ENCODE measurements at regions not wholly inside any gene's neighbourhood (a gene's known extent, or its start where the extent isn't known, plus 50 kb on each side); places are given as distances from the start of the nearest gene placed in this dataset.

DNA sequence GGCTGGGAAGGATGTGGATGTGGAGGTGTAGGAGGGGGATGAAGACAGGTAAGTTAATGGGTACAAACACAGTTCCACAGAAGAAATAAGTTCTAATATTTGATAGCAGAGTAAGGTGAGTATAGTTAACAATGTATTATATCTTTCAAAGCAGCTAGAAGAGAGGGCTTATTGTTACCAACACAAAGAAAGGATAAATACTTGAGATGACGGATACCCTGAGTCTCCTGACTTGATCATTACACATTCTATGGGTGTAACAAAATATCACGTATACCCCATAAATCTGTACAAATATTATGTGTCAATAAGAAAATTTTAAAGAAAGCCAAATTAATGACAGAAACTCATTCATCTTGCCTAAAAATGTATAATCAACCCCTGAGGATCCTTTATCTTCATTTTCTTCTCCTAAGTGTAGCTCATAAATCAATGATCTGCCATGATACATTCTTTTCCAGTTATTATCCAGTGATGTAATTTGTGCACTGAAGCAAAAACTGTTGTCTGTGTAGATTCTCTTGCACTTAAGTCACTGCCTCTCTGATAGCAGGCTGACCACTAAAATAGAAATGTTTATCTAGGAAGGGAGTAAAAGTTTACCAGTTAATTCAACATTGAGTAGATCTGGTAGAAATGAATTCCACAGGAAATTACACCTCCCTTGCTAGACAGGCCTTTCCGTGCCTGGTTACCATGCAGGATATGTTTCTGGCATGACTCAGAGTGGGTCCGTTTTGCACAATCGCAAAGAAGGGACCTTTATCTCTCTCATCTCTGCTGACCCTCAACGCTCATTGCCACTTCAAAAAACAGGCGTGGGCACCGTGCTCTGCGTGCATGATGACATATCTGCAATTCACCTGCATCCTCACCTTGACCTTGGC is 249.7 kb upstream of the NCKAP5 start:
- no peak for DNase-seq

DNA sequence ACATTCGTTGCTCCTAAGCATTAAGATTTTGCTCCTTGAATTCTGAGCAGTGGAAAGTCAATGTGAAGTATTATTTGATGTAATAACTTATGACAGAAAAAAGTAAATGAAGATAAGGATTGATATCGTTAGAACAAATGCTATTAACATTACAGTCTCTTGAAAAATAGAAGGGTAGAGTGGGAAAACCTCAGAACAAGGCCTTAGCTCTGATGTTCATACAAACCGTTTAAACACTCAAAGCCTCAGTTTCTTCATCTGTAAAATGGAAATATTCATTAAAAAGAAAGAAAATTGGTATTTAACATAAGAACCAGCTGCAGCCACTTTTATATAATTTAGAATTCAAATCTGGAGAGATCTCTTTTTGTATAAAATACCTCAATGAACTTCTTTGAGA is 250.4 kb upstream of the NCKAP5 start:
- DNase-seq = no peak

DNA sequence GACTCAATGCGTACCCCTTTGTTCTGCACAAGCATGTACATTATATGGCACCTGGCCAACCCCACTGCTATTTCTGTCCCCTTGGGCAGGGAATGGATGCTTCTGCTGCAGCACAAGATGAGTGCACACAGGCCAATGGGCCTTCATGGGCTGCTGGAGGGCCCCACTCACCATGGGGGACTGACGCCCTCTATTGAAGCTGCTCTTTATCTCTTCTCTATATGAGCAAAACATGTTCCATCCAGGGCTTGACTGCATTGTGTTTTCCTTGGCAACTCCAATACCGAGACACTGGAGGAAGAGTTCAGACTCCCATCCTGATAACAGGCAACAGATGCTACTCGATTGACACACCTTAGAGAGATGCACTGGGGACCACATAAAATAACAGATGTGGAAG is 251.6 kb upstream of the NCKAP5 start:
- no peak for DNase-seq

DNA sequence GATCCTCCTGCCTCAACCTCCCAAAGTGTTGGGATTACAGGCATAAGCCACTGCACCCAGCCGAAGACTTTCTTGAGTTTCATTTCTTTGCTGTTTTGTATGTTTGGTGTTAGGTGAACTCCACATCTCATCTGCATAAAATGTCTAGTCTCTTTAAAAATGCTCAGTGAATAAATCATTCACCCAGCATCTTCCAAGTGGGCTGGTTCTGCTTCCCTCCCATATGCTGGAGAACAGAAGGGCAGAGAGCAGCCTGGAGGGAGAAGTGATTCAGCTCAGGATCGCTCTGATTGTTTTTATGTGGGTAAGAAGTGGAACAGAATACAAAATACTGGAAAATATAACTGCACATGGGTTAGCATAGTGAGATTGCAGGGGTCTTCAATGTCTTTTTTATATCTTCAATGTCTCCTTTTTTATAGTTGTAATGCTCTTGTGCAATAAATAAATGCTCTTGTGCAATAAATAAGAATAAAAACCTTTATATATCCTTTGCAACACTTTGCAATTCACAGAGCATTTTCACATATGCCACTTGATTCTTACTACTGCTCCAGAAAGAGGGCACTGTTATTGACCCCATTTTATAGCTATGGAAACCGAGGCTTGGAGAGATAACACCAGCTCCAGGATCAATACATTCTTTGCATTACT is 253.0 kb upstream of the NCKAP5 start:
- no peak for DNase-seq

DNA sequence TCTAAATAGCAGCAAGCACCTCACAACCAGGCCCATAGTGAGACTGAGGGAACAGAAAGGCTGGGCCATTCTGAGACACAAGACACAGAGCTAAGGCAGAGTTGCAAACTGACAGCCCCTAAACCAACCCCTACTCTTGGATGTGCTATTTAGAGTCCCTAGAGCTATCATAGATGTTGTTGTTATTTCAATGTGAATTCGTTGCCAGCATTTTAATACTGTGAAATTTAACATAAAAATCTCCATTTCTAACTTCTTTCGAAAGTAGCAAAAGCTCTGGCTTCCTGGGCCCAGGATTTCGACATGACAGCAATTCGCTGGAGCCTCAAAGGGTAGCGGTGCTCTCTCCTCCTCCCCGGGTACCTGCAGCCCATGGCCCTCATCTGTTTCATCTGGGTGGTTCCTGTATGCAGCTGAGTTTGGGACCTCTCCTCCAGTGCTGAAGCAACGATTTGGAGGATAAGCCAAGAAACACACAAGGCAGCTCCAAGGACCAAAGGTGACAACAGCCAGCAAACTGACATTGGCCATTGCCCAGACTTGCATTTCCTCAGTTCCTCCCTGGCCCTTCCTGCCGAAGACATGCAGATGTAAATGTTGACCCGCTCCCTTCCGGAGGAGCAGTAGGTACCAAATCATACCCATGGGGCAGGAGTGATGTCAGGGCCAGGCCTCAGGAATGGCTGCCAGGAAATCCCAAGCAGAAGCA is 254.4 kb upstream of the NCKAP5 start:
- no peak for DNase-seq

DNA sequence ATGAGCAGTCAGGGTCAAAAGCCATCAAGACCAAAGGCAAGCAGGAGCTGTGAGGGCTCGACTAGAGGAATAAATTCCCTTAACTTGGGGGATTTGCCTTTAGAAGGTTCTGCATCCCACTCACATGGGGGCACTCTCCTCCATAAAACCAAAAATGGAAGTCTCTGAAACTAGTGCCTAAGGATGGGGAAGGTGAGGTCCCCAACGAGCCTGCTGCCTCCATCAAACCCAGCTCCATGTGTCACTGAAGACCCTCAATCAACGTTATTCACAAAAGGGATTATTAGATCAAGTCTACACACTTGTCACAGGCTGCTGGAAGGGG is 254.9 kb upstream of the NCKAP5 start:
- no peak for DNase-seq

DNA sequence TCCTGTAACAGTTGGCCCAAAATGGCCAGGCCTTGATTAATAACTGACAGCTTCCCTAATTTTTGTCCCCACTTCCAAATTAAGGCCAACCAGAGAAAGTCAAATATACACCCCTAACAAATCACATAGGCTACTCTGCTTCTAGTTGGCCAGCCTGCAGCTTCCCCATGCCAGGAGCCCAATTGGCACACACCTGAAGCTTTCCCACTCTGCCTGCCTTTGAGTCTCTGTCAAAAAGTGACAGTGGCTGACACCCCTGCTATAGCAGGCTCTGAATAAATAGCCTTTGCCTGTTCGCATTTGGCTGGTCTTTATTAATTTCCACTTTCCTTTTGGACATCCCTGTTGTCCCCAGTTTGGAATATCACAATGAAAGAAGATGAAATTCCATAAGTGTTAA is 256.6 kb upstream of the NCKAP5 start:
- DNase-seq = no peak

DNA sequence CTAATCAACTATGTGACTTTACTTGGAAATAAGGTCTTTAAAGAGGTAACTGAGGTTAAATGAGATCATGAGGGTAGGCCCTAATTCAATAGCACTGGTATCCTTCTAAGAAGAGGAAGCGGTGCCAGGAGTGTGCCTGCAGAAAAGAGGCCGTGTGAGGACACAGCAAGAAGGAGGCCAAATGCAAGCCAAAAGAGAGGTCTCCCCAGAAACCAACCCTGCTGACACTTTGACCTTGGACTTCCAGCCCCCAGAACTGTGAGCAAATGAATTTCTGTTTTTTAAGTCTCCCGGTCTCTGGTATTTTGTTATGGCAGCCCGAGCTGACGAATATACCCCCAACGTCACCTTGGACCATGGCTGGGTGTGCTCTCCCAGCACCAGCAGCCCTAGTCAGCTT is 257.5 kb upstream of the NCKAP5 start:
- no peak for DNase-seq

DNA sequence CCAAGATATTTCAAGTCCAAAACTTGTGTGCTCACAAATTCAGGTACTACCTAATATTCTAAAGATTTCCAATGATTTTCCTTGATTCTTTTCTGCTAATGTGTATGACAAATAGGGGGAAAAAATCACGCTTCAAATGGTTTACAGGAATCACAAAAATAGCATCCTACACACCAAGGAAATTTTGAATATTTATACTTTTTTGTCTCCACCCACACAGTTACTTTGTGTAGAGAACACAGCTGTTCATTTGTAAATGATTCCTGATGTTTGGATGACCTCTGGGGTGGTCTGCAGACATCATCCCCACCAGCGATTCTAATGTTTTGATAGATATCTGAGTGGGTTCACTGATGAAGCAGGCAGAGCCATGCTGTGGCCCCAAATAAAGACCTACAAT is 260.6 kb upstream of the NCKAP5 start:
- DNase-seq = no peak

DNA sequence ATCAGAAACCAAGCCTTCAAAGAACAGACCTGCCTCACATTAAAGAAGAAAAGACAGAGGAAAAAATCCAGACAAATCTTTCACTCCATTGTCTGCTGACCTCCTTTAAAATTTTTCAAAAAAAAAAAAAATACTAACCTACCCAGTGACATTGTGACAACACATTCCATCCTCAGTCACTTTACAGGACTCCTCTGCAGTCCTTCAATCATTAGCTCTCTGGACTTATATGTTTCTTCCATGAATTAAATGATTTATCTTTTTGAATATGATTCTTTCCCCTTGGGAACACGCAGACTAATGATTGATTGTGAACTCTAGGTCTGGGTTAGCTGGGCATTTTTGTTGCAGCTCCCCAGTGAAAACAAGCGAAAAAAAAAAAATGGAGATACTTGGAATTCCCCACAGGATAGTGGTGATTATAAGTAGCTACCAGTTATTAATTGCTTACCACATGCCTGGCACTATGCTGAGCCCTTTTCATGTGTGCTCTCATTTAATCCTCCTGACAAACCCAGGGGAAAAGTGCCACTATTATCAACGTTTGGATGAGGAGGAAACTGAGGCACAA is 261.3 kb upstream of the NCKAP5 start:
- DNase-seq = no peak

DNA sequence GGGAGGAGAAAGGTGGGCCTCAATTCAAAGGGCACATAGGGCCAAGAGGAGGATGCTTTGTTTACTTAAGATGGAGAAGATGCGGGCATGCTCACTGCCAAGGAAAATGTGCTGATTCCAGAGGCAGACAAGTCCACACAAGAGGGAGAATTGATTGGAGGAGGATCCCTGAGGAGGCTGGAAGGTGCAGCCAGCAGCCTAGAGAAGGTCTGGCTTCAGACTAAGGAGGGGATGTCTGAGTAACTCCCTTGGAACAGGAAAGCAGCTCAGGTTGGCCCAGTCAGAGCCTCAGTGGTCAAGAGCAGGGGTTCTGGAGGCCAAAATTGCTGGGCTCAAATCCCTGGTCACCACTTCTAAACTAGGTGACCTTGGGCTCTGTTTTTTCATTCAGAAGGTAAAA is 265.5 kb upstream of the NCKAP5 start:
- no peak for DNase-seq

DNA sequence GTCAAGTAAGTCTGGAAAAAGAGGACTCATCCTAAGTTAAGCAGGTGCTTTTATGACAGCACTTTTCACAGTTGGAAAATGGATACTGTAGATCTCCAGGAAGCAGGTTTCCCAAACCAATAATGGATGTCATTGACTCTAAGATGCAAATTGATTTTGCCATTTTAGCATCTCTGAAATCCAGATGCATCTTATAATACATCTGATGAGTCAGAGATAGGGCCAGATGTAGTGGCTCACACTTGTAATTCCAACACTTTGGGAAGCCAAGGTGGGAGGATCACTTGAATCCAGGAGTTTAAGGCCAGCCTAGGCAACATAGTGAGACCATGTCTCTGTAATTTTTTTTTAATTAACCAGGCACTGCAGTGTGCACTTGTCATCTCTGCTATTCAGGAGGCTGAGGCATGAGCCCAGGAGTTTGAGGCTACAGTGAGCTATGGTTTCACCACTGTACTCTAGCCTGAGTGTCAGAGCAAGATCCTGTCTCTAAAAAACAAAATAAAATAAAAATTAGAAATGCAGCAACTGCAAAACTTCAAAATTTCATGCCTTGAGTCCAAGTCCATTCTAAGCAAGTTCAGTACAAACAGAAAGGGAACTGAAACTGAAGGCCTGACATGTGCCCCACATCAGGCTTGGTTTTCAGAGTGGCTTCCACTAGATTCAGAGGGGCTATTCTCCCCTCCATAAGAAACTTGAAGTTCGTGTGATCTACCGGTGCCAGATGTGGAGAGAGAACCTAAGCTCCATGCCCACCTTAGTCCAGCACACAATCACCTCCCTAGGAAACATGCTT is 267.8 kb upstream of the NCKAP5 start:
- DNase-seq = no peak

DNA sequence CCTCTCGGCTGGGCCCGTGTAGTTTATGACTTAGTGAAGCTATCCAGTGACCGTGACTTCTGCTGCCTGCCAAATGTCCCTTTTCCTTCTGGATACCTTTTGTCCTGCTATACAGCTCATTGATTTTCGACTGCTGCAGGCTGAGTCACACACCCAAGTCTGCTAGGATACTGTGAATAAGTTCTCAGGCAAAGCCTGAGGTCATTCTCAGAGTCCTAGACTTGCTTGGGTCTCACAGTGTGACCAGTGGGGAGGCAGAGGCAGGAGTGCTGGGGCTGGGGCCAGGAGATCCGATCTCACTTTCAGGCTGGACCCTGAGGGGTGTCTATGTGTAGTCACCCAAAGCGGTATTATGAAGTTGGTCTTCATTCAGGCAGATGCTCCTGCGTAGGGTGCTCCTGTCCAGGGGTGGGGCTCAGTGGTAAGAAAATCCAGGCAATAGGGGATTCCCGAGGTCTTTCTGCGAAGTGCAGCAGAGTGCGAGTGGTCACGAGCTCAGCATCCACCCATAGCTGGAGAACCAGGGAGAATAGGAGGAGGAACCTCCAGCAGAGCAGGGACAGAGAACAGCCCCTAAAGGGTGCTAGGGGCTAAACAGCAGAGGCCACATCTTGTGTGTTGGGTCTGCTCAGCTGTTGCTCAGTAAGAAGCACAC is 268.6 kb upstream of the NCKAP5 start:
- no peak for DNase-seq

DNA sequence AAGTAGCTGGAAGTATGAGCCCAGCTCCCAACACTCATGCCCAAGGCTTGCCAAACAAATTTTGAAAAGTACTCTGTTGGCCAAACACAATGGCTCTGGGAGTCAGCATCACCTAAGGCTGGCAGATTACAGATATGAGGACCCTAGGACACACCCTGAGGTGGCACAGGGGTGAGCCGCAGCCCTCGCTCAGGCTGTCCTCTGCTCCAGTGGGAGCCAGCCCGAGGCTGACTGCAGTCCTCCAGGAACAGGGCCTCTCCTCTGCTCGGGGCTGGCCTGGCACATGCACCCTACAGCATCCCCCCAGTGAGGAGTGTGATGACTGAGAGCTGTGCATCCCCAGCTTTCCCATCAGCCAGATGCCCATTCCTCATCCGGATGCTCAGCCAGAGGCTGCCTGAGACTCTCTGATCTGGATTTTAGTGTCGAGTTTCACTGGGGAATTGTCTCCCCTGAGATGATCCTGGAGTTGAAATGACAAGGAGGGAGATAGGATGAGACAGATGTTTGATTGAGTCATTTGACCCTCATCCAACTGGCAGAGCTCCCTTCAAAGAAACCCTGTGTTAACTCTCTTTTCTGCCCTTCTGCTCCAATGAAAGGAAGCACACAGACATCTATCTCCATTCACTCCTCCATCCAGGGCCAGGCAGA is 269.3 kb upstream of the NCKAP5 start:
- DNase-seq = no peak

DNA sequence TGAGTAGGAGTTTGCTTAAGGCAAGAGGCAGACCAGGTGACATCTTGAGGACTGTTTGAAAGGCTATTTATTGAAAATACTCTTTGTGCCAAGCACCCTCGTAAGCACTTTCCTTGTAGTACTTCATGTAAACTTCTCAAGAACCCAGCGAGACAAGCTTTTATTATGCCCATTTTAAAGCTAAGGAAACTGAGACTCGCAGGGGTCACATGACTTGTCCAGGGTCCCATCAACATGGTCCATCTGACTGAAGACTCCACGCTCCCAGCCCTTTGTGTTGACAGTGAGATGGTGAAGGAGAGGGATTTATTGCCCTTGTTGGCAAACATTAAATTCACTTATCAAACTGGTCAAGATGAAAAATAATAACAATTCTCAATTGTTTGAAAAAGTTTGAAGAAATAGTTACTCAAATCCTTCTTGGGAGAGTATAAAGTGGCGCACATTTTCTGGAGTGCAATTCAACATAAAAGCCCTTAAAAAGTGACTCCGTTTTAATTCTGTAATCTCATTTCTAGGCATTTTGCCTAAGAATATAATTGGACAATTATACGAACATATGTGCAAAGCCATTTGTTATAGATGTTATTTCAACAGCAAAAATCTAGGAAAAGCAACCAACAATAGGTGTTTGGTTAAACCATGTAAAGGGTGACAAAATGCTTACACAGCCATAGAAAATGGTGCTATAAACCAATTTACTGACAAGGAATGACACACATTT is 270.5 kb upstream of the NCKAP5 start:
- DNase-seq = no peak

DNA sequence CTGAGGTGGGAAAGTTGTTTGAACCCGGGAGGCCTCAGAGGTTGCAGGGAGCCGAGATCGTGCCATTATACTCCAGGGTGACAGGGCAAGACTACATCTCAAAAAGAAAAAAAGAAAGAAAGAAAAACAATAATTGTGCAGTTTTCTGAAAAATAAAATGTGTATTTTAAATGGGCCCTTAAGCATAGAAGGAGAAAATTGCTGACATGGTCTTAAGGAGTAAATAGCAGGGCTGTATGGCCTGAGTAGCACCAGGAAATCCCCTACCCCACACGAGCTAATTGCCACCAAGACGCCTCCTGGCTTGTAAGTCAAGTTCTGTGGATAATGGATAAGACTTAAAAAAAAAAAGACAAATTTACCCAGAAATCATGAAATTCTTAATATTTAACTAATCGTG is 271.4 kb upstream of the NCKAP5 start:
- no peak for DNase-seq

DNA sequence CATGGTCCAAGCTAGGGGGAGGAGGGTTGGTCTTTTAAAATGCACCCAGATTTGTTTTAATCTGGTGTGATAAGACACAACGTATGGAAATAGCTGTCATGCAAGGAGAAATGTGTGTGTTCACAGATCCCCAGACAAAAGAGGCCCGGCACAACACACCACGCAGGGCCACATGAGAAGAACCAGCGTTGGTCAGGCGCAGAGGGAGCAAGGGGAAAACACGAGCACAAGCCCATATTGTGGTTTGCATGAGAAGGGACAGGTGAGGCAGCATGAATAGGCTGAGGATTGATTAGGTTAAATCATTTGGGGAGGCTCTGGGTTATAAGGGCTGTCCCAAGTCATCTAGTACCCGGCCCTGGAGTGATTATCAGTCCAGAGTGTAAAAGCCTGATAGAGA is 272.5 kb upstream of the NCKAP5 start:
- no peak for DNase-seq

DNA sequence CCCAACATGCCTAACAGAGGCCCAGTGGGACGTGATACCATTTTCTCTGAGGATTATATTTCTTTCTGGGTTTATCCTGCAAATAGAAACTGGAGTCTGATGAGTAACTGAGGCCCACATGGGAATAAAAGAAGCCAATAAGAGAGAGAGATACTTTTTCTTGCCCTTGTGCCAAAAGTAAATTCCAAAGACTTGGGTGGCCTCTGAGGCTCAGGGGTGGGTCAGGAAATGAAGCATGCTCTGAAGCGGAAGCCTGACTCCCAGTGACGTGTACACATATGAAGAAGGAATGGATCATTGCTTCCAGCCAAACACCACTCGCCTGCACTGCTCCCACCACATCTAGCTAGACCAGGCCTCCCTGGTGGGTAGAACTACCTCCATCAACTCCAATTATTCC is 273.6 kb upstream of the NCKAP5 start:
- no peak for DNase-seq

DNA sequence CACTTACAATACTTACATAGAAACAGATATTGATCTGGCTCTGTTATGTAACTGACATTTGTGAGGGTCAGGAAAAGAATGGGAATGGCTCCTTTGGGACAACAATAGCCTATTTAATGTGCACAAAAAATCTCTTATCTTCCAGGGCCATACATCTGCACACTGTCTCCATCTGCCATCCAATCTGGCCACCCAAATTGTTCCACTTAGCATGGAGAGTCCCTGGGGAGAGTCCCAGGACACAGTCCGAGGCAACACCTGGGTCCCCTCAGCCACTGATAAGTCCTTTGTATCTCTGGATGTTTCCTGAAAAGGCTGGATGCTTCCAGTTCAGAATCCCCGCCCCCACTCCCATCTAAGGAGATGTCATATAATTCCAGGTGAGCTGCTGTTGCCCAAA is 274.2 kb upstream of the NCKAP5 start:
- DNase-seq = no peak

DNA sequence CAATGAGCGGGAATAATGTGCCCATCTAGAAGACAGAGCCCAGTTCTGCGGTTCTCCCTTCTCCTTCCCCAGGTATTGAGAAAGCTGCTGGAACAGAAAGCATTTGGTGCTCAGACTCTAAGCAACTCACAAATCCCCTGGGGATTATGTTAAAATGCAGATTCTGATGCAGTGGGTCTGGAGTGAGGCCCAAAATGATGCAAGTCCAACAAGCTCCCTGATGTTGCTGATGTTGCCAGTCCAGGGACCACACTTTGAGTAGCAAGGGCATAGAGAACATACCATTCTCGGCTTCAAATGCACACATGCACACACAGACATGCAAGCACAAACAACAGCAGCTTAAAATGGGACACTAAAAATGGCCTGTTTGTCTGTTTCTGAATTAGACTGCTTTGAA is 274.8 kb upstream of the NCKAP5 start:
- no peak for DNase-seq

DNA sequence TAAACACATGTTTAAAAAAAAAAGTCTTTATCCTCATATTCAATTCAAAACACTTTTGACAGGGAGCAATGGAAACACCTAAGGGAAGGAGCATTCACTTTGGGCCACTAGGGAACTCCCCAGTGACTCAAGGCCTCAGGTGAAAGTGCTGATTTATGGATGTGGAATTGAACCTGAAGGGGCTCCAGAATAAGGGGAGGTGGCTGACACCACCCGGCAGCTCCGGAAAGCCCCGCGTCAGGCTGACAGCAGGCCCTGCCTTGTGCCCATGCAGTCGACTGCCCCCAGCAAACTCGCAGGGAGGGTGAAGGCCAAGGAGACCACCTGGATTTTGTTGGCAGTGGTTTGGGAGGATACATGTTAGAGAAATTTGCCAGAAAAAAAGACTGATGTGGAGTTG is 275.3 kb upstream of the NCKAP5 start:
- DNase-seq = no peak

Data from DMS53 (cell line).